ENCODE measurements at regions not wholly inside any gene's neighbourhood (a gene's known extent, or its start where the extent isn't known, plus 50 kb on each side); places are given as distances from the start of the nearest gene placed in this dataset.

GRCh38 chr18:3342628-3343027 lies 80.7 kb downstream of the MYL12B start:
- no peak overlapping the region for H3K4me3 ChIP-seq
- H3K9me3 ChIP-seq = no peaks in the 10 kb centered on the region
- DNase-seq = no peak
- 97% methylated on average over 5 of the region's 5 CpGs for WGBS, 2 donors
- peaks cover 0 to 12% (median 9%) of the 10 kb centered on the region in 4 donors for H3K4me1 ChIP-seq
- no peak overlapping the region for H3K27ac ChIP-seq
- H3K27me3 ChIP-seq = no peaks in the 10 kb centered on the region
- TF ChIP-seq POLR2A (IDR thresholded peaks at IDR 0.05) = no peak
- no peak for TF ChIP-seq EP300 (IDR thresholded peaks at IDR 0.05)
- TF ChIP-seq POLR2AphosphoS5 (IDR thresholded peaks at IDR 0.05) = no peak
- TF ChIP-seq CTCF (IDR thresholded peaks at IDR 0.05) = no peak
- no peaks in the 10 kb centered on the region for H3K36me3 ChIP-seq
- intact Hi-C loops (cut with DNase I) = no loop called here

GRCh38 chr18:3345452-3345851 lies 83.5 kb downstream of the MYL12B start:
- intact Hi-C loops (cut with DNase I) = loop anchor here (2.0 to 5.0 kb wide), 2 partner anchors 105 to 247 kb away; partner anchors contain the start of gene TGIF1
- TF ChIP-seq POLR2AphosphoS5 (IDR thresholded peaks at IDR 0.05) = peak in 2 of 4 donors; percentile 25 to 34
- no peak for TF ChIP-seq POLR2A (IDR thresholded peaks at IDR 0.05)
- no peak for TF ChIP-seq EP300 (IDR thresholded peaks at IDR 0.05)
- TF ChIP-seq CTCF (IDR thresholded peaks at IDR 0.05) = no peak
- no peaks in the 10 kb centered on the region for H3K36me3 ChIP-seq
- H3K4me1 ChIP-seq = peaks cover 0 to 12% (median 9%) of the 10 kb centered on the region in 4 donors
- peak overlapping the region; percentile 41 to 56 (median 50) for H3K27ac ChIP-seq
- no peak for DNase-seq
- H3K27me3 ChIP-seq = no peaks in the 10 kb centered on the region
- 81 to 86% methylated on average over 2 of the region's 2 CpGs for WGBS, 2 donors
- H3K4me3 ChIP-seq = no peak overlapping the region
- H3K9me3 ChIP-seq = no peaks in the 10 kb centered on the region

- DNase-seq = peak; percentile 76
- intact Hi-C loops (cut with DNase I) = loop anchor here (2.0 to 5.0 kb wide), 2 partner anchors 105 to 246 kb away; partner anchors contain the start of gene TGIF1
- H3K9me3 ChIP-seq = no peaks in the 10 kb centered on the region
- no peaks in the 10 kb centered on the region for H3K36me3 ChIP-seq
- H3K27ac ChIP-seq = peak overlapping the region; percentile 41 to 56 (median 50)
- TF ChIP-seq POLR2A (IDR thresholded peaks at IDR 0.05) (no peak), CTCF (IDR thresholded peaks at IDR 0.05) (no peak), POLR2AphosphoS5 (IDR thresholded peaks at IDR 0.05) (peak in 2 of 4 donors; percentile 10 to 38), EP300 (IDR thresholded peaks at IDR 0.05) (no peak)
- H3K4me3 ChIP-seq = no peak overlapping the region
- H3K4me1 ChIP-seq = peaks cover 0 to 12% (median 9%) of the 10 kb centered on the region in 4 donors
- WGBS, 2 donors = 27 to 63% methylated on average over 1 of the region's 1 CpG
- H3K27me3 ChIP-seq = no peaks in the 10 kb centered on the region
Observed at GRCh38 chr18:3345885-3346284, 84.0 kb downstream of the MYL12B start.

- WGBS, 2 donors = 48 to 70% methylated on average over 7 of the region's 7 CpGs
- TF ChIP-seq CTCF (IDR thresholded peaks at IDR 0.05) = no peak
- no peak for TF ChIP-seq POLR2A (IDR thresholded peaks at IDR 0.05)
- TF ChIP-seq POLR2AphosphoS5 (IDR thresholded peaks at IDR 0.05) = no peak
- no peak for TF ChIP-seq EP300 (IDR thresholded peaks at IDR 0.05)
- no peaks in the 10 kb centered on the region for H3K36me3 ChIP-seq
- peak overlapping the region in 1 of 4 donors; percentile 51 for H3K27ac ChIP-seq
- peaks cover 0 to 12% (median 9%) of the 10 kb centered on the region in 4 donors for H3K4me1 ChIP-seq
- H3K9me3 ChIP-seq = no peaks in the 10 kb centered on the region
- intact Hi-C loops (cut with DNase I) = loop anchor here (5.0 kb wide), 1 partner anchor 246 kb away; no protein-coding TSS in a partner anchor
- no peaks in the 10 kb centered on the region for H3K27me3 ChIP-seq
- H3K4me3 ChIP-seq = no peak overlapping the region
- no peak for DNase-seq
Observed at GRCh38 chr18:3346487-3346886, 84.6 kb downstream of the MYL12B start.
